H4 (cell line): ENCODE measurements at regions not wholly inside any gene's neighbourhood (a gene's known extent, or its start where the extent isn't known, plus 50 kb on each side); places are given as distances from the start of the nearest gene placed in this dataset.
"Not testable (repeated sequence)": the region's sequence is repeated elsewhere in the genome, so short reads cannot be mapped to it uniquely, and the experiment has no call there.

Experiments
- DNase-seq: peaks from one replicate; pipeline ENCODE4 v3.0.0-alpha.2; 2015; ENCODE audit warnings: low spot score

DNA sequence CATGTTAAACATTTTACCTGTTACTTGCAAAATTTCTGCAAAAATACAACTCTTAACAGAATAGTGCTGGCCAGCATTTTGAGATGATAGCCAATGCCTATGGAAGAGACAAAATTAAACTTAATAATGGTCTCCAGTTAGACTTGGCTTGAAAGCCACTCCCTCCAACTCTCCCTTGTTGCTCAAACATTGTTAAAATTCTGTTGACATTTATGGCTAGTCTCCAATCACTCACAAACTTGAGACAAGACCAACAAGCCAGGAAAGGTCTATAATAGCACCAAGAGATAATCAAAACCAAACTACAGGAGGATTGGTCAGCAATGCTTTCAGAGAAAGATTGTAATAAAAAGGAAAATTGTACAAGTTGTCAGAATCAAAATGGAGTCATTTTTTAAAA lies 770.7 kb upstream of the NXPH2 start:
- no peak for DNase-seq

DNA sequence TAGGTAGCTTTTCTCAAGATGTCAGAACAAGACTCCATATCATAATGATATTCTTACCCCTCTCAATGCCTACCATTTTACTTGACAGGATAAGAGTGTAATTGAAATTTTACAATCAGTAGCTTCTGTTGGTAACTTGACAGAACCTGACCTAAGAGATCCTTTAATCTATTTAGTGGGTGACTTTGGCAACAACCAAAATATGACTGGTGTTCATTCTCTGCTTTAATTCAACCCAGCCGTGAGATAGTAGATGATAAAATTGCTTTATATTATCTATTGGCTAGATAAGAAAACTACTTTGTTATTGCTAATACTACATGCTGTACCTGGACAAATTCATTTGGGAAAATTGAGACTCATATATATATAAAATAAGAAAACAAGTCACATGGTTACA lies 770.2 kb upstream of the NXPH2 start:
- no peak for DNase-seq

DNA sequence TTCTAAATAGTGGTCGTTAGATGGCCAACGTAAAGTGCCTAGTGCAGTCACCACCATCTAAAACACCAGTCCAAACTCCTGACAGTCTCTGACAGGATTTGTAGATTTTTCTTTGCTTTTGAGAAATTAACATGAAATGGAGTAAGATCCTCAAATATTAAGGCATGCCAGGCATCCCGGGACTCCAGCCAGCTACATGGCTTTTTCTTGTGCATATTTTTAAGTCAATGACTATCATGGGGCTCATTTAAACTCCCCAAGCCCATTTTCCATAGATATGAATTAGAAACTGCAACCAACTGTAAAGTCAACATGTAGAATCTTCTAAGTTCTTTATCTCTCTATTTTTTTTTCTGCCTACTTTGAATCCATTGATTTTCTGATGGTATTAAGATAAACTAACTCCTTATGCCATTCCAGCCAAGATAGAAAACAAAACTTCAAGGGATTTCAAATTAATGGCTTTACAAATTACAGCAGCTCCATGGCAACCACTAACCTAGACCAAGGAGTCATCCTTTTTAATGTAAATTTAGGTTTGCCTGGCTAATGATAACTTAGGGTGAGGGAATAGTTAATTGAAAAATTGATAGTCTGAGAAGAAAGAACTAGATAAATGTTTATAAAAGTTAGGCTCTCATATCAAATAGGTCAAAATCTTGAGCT lies 764.1 kb upstream of the NXPH2 start:
- DNase-seq, result no peak

DNA sequence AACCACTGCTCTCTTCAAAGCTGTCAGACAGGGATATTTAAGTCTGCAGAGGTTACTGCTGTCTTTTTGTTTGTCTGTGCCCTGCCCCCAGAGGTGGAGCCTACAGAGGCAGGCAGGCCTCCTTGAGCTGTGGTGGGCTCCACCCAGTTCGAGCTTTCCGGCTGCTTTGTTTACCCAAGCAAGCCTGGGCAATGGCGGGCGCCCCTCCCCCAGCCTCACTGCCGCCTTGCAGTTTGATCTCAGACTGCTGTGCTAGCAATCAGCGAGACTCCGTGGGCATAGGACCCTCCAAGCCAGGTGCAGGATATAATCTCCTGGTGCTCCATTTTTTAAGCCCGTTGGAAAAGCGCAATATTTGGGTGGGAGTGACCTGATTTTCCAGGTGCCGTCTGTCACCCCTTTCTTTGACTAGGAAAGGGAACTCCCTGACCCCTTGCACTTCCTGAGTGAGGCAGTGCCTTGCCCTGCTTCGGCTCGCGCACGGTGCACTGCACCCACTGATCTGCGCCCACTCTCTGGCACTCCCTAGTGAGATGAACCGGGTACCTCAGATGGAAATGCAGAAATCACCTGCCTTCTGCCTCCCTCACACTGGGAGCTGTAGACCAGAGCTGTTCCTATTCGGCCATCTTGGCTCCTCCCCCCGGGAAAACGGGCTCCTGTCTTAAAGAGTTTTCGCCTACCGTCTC lies 758.3 kb upstream of the NXPH2 start:
- DNase-seq, result not testable (repeated sequence)

DNA sequence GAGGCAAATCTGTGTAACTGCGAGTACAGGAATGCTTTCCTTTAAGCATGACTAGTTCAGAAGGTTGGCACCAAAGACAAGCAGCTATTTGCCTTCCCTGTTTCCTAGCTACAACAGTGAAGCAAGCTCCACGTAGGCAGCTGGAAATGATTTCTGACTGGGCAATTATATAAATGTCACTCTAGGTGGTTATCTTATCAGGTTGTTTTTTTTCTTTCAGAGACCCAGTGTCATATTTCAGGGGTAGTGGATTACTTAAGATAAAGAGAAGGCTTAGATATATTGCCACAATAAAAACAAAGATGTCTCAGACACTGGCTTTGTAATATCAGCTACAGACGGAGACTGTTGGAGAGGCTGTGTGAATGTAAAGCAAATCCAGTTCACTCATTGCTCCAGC lies 748.9 kb upstream of the NXPH2 start:
- DNase-seq, result peak; percentile 9

DNA sequence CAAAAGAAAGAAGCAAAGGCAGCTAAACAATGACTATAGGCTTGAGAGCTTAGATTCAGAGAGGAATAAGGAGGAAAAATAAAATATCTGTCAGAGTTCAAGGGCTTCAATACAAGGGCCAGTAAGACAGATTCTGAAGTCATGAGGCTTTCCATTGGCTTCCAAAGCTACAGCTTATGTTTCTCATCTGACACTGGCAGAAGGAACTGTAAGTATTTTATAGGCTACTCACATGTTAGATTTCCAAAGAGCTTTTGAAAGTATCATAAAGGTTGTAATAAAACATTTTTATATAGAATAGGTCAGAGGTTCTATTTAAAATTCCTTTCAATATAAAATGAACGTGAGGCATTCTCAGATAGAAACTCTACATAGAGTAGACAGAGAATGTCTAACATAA lies 746.6 kb upstream of the NXPH2 start:
- no peak for DNase-seq

DNA sequence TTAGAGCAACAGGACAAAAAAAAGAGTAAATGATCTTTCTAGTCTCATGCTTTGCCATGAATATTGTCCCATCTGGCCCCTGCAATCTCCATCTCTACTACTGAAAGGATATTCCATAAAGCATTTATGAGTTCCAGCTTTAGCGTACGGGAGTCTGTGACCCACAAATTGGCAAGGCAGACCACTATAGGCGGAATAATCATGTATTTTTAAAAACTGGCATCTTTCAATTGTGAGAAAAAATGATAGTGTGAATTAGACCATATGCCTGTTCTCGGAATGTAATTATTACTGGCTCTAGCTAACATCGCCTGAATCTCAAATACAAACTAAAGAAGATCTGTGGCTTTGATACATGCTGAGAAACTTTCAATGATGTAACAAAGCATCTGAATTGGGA lies 738.1 kb upstream of the NXPH2 start:
- DNase-seq, result no peak

DNA sequence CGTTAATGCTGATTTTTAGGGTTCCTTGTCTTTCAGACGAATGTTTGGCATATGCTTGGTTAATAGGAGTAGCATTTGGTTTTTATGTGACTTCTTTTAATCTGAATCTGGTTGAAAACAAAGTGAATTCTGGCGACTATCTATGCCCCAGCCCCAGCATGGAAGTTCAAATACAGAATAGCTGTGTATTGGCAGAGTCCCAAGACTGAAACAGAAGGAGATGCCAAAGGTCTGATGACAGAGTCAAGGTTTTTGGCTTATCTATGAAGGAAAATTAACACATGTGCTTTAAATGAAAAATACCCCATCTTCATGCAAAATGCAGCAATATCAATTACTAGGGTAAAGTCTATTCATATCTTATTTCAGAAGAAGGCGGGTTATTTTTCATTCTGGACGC lies 734.8 kb upstream of the NXPH2 start:
- DNase-seq, result no peak

DNA sequence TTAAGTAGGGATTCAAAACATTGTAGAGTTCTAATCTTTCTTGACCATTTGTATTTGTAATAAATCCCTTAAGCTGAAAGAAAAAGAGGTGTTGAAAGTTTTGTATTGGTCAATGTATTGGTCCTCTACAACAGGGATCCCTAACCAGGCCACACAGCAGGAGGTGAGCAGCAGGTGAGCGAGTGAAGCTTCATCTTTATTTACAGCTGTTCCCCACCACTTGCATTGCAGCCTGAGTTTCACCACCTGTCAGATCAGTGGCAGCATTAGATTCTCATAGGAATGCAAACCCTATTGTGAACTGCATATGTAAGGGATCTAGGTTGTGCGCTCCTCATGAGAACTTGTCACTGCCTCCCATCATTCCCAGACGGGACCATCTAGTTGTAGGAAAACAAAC lies 715.7 kb upstream of the NXPH2 start:
- DNase-seq, result no peak

DNA sequence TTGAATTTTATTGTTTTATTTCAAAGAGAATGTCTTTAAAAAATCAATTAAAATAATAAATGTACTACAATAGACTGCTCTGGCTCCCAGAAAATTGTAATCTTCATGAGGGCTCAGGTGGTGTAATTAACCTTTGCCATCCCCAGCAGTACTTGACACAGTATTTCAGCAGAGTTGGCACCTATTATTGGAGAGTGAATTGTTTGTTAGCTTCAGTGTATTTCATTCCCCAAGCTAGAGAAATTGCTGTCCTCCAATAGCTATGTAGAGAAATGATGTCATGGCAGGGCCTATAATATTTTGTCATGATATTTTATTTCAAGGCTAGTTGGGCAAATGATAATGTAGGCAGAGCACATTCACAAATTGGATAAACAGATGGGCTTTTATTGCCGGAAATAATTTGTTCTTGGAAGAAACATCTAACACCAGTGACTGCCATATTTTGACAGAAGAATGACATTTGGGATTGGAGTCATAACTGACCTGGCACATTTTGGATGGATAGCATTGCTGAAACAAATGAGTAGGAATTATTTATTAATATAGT lies 712.0 kb upstream of the NXPH2 start:
- no peak for DNase-seq

DNA sequence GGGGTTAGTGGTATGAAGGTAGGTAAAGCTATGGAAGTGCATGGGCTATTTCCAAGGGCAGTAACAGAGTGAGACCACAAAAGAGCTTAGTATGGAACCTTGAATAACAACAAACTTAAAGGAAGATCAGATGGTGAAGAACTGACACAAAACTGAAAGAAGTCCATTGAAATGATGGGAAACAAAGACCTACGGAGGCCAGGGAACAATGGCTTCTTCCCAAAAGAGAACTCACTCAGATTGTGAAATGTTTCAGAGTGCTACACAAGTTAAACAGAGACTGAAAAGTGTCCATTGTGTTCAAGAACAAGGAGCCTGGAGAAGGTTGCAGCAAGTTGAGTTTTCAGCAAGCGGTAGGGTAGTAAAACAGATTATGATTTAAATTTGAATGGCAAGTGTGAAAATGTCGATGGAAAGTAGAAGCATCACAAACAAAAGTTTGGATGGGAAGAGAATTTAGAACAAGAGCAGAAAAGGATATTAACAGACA lies 700.0 kb upstream of the NXPH2 start:
- DNase-seq, result no peak

DNA sequence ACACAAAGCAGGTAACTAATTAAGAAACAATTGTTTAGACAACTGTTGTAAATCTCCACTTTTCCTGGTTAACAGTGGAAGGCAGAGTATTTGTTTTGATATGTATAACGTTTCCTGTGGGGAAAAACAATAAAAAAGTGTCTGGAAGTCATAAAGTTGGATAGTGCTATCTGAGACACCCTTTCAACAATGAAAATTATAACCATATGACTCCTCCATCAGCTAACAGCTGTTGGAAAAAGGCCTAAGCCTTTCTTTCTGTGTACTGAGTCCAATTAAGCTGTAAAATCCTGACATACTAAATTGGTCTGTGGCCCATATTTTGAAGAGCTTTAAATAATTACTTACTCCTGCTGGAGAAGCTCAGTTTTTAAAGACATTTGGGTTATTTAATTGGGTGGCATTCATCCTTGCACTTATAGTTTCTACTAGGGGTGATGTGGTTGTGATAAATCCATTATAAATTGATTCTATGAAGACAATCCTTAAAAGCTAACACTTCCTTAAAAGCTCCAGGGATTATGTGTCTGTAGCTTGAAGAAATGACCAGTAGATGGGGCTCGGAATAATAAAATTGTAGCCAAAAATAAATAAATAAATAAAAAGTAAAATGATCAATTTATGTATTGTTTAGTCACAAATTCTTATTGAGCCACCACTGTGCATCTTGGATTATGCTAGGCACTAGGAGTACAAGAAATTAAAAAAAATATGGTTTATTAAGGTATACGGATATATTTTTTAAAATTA lies 698.1 kb upstream of the NXPH2 start:
- DNase-seq, result no peak

DNA sequence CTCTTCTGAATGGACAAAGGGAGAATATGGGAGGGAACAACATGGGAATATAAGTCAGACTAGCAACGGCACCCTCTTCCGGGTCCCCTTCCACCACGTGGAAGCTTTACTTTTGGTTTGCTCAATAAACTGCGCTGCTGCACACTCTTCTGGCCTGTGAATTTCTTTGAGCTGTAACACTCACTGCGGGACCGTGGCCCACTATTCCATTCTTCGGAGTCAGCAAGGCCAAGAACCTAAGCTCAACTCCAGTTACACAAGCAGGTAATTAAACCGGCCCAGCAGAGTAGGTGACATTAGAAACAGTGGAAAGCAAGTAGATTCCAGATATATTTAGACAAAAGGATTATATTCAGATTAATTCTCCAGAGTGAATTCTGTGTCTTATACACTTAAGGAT lies 697.4 kb upstream of the NXPH2 start:
- DNase-seq, result no peak

DNA sequence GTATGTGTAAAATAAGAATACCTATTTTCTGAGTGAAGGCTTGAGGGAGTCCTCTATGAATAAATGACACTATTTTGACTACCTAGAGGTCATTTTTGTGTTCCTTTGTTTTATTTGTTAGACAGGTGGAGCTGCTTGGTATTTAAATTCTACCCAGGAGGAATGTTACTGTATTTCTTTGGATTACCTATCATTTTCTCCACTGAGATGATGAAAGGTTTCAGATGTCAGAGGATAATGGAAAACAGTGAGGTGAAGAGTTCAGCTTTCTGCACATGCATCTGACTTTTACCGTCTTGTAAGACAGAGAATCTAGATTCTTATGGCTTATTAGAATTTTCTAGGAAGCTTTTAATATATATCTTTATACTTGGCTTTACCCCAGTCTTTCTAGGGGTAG lies 689.8 kb upstream of the NXPH2 start:
- DNase-seq, result no peak

DNA sequence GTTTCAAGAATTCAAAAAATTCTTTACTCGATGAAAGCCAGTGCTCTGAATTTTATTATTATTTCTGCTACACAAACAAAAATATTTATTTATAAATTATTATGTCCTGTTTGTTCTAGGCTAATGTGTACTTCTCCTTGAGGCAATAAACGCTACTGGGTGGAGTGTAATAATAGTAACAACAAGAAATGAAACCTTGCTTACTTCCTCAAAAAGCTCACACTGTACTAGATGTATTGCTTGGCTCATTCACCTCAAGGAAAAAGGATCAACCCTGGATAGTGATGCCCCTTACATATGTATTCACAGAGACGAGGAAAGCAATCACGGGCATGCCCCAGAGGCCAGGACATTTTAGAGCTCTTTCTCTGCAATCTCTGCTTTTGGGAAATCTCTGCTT lies 685.6 kb upstream of the NXPH2 start:
- no peak for DNase-seq

DNA sequence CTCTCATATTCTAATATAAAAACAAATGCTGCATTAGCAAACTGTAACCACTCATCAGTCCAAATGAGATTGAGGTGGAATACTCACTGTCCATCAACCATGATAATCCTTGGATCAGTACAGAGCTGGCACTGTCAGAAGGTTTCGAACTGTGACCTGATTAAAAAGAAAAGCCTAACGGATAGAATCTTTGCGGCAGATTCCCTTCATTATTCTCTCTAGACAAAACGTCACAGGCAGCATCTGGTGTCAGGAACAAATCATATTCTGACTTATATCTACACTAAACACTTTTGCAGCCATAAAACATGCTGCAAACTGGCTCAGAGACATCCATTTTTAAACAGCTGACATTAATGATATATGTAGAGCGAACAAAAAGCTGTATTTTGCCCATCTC lies 677.7 kb upstream of the NXPH2 start:
- no peak for DNase-seq

DNA sequence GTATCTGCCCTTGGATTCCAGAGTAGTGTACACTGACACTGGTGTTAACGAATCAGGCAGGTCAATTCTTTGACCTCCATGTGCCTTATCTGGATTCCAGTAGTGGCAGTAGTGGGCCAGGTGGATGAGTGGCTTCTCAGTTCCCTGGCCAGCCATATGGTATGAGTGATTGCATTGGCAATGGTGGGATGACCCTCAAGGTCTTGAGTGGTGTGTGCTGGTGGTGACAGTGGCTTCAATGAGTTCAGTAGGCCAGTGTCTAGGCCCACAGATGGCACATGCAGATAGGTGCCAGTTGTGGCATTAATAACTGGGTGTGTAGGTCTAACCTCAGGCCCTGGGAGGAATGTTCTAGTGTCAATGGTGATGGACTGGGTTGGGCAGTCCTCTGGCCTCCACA lies 674.1 kb upstream of the NXPH2 start:
- no peak for DNase-seq

DNA sequence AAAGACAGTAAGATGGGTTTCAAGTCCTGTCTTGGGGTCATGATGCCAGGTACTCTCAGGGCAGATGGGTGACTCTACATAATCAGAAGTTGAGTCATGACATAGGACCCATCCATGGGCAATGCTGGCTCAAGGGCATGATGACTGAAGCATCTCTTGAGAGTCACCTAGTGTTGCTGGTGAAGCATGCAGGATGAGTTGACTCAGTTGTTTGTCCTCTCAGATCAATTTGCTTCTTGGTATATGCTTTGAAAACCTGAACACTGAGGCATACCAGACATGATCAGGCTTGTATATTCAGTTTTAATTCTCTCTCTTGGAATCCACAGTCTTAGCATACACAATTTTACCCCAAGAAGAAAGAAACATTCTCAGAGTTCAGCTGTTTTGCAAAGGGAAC lies 658.9 kb upstream of the NXPH2 start:
- DNase-seq, result no peak

DNA sequence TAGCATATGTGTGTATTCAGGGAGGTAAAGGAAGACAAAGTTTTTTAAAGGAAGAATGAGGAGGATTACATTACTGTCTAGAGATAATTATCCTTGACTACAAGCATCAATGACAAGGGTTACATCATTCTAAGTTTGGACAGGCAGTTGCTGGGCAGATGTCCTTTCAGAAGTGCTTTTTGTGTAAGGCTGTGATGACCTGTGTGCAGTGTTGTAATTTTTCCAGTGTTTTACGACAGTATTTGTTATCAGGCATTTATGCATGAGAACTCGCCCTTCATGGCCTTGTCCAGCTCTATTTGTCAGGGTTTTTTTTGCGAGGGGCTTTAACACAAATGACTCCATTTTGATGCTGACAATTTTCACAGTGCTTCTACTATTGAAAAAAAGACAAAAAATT lies 658.3 kb upstream of the NXPH2 start:
- no peak for DNase-seq

DNA sequence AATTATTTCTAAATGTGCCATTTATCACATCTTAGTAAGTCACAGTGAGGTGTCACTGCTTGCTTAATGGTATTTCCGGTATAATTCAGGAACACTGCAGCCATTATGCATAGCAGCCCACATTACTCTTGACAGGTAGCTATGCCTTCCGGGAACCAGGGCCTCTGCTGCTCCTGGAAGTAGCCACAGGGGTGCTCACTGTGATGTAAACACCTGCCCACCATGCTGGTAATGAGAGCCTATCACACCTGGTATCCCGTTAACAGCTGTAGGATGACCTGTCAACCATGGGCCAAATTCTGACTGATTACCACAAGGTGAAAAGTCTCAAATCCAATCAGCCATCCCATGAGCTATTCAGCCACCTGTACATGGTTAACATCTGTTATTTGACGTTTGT lies 647.0 kb upstream of the NXPH2 start:
- no peak for DNase-seq

DNA sequence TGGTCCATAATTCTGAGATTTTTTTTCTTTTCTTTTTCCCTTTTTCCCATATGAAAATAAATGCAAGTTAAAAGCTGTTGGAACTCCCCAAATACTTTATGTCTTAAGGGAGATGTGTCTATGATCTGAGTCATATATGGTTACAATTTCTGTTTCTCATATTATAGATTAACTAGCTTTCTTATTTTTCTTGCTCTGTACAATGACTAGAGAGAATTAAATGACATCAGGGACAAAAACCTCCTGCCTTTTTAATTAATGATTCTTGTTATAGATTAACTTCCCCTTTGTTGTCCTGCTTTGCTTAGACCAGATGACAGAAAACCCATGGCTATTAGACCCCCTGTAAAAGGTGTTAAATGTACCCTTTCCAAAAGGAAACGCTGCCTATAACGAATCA lies 643.9 kb upstream of the NXPH2 start:
- DNase-seq, result no peak

DNA sequence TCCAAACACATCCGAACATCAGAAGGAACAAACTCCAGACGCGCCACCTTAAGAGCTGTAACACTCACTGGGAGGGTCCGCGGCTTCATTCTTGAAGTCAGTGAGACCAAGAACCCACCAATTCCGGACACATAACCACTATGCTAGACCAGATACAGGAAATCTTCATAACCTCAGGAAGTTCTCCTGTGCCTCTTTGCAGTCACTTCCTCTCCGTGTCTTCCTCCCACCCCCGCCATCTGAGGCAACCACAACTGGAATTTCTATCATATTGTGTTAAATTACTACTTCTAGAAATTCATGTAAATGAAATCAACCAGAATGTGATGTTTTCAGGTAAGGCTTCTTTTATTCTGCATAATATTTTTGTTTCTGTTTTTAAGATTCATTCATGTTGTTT lies 631.0 kb upstream of the NXPH2 start:
- DNase-seq, result peak; percentile 22

DNA sequence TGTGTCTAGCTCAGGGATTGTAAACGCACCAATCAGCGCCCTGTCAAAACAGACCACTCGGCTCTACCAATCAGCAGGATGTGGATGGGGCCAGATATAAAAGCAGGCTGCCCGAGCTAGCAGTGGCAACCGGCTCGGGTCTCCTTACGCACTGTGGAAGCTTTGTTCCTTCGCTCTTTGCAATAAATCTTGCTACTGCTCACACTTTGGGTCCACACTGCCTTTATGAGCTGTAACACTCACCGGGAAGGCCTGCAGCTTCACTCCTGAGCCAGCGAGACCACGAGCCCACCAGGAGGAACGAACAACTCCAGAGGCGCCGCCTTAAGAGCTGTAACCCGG lies 630.6 kb upstream of the NXPH2 start:
- DNase-seq, result peak; percentile 76
